NCI-H2107 treated with DMSO at 0.1 percent for 48 hours (cell line): ENCODE measurements at regions not wholly inside any gene's neighbourhood (a gene's known extent, or its start where the extent isn't known, plus 50 kb on each side); places are given as distances from the start of the nearest gene placed in this dataset.
"Not testable (repeated sequence)": the region's sequence is repeated elsewhere in the genome, so short reads cannot be mapped to it uniquely, and the experiment has no call there.

Experiments used
- DNase-seq: peaks from one replicate; lab custom pipeline; 2025; ENCODE audit not compliant: unreplicated experiment; lab: John Stamatoyannopoulos, UW

DNA sequence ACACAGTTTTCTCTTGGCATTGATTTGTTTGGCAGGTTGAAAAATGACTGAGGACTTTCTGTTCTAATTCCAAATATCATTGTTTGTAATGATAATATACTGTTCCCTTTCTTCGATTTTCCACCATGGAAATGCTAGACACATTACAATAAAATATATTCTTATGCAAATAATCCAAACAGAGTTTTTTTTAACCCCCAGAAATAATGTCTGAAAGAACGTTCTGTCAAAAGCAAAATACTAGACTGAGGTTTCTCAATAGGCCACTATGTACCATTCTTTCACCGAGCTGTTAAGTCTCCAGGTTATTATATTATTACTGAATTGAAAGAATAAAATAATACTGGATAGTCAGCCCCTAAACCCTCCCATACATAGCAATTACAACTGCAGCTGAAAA, 312.5 kb downstream of the ZIC3 start:
- DNase-seq: no peak

DNA sequence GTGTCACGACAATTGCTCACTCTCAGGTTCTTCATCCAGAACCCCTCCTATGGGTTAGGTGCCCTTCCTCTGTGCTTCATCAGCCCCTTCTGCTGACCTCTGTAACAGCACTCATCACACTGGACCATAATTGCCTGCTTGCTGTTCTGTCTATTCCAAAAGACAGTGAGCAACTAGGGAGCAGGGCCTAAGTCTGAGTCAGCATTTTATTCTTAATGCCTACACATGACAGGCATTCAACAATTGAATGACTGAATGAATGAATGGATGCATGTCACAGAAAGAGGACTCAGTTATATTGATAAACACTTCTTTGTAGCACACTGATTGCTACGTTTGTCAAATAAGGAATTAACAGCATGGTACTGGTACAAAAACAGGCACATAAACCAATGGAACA, 317.0 kb downstream of the ZIC3 start:
- no peak for DNase-seq

DNA sequence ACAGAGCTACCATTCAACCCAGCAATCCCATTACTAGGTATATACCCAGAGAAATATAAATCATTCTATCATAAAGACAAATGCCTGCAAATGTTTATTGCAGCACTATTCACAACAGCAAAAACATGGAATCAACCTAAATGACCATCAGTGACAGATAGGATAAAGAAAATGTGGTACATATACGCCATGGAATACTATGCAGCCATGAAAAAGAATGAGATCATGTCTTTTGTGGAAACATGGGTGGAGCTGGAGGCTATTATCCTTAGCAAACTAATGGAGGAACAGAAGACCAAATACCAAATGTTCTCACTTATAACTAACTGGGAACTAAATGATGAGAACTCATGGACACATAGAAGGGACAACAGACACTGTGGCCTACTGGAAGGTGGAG, 318.9 kb downstream of the ZIC3 start:
- DNase-seq: not testable (repeated sequence)

DNA sequence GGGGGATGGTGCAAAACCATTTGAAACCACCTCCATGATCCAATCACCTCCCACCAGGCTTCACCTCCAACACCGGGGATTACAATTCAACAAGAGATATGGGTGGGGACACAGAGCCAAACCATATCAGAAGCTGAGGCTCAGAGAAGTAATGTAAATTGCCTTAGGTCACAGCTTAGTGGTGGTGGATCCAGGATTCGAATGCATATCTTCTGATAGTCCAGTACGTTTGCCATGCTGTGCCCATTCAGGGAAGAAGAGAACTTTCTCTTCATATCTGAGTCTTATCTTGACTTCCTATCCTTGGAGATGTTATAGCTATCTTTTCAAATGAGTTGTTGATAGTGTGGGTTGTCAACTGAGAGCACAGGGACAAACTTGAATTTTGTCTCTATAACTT, 325.5 kb downstream of the ZIC3 start:
- DNase-seq: no peak

DNA sequence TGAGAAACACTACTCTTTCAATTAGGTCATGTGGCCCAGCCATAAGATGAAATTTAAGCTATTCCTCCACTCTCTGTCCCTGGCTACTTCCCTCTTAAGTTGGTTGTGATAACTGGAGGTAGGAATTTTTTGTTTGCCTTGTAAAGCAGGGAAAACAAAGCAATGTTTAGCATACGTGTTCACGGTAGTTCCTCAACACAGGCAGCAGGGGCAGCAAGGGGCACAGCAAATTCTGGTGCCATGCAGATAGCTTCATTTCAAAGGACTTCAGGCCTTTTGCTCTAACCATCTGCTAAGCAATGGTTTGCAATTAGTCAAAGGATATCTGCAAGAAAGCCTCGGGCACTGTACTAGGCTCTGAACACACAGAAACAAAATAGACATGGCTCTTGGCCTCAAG, 330.2 kb downstream of the ZIC3 start:
- DNase-seq: no peak

DNA sequence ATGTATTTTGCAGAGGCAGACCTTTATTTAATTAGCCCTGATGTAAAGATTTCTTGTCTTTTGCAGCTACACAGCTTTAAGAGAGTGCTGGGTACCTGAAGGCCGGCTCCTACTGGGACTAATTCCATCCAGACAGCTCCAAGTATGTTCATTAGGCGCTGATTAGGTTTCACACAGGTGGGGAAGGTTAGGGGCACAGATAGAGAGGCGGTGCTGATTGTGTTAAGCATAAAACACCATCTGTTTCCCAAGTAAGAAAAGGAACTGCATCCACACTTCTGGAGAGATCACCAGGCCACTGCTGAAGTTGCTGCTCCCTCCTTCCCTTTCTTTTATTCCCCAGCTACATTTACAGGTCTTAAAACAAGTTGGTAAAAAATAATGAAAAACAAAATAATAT, 349.5 kb downstream of the ZIC3 start:
- DNase-seq: no peak

DNA sequence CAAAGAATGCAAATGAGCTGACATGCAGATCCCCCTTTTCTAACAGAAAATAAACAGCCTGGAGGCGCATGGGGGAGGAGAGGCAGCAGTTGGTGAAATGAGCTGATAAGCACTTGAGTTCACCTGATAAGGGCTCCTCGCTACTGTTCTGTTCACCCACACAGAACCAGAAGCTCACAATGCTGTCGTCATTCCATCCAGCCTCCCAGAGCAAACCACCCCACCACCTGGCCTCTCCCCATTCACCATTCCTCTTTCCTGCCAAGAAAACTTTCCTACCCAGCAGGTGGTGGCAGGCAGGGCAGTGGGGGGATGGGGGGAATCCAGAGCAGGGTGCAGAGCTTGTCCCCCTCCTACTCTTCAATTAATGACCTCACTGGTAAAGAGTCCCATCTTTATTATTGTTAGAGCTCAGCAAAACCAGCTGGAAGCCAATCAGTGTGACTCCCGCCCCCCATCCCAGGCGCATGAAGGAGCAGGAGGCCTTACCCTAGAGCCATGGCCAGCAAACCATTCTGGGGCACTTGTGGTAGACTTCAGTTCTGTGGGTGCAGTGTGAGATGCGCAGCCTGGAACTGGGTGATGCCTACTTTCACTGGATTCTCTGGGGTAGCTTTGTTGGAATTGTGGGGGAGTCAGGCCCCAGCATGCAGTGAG, 350.3 kb downstream of the ZIC3 start:
- DNase-seq: peak; percentile 93

DNA sequence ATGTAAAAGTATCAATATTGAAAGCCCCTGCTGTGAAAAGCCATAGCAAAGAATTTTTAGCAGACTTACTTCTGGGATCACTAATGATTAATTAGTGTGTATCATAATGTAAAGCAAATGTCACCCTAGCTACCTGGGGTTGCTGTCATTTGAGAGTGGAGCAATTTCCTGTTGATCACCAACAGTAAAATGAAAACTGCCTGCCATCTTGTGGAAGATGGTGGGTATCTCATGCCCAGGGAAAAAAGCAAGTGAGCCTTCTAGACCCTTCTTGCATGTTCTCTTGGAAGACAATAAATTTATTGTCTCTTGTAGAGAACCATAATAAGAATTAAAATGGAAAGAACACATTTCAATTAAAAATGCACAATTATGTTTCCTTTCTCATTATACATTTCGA, 360.2 kb downstream of the ZIC3 start:
- DNase-seq: peak; percentile 45

DNA sequence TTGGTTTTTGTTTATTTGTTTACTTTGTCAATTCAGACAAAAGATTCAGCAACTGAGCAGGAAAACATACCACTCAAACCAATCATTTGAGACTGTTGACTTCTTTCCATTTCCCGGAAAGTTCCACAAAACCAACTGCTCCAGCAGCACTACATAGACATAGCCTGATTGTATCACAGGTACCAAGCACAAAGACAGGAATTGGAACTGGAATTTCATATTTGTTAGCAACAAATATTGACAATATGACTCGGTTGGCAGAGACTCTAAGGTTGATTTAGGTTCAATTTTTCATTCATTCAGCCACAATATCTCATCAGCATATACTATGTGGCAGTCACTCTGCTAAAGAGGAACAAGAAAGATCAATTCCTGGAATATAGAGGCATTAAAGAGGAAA, 364.0 kb downstream of the ZIC3 start:
- DNase-seq: no peak

DNA sequence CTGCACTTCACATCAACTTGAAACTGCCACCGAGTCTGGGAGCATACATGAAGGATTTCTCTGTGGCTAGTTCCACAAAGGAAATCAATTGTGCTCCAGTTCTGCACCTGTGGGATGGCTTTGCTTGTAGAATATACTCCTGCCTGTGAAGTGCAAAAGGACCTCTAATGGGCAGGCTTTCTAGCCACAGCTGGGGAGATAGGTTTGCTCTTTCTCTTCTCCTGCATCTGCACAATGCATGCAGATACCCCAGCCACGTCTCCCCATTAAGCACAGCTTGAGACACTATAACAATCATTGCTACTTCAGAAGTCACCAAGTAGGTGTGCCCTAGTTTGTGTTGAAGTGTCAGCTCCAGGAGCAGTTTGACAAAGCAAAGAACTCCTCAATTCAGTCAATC, 364.6 kb downstream of the ZIC3 start:
- peak; percentile 60 for DNase-seq

DNA sequence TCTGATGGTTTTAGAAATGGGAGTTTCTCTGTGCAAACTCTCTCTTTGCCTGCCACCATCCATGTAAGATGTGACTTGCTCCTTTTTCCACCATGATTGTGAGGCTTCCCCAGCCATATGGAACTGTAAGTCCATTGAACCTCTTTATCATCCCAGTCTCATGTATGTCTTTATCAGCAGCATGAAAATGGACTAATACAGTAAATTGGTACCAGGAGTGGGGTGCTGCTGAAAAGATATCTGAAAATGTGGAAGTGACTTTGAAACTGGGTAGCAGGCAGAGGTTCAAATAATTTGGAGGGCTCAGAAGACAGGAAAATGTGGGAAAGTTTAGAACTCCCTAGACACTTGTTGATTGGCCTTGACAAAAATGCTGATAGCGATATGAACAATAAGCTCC, 368.3 kb downstream of the ZIC3 start:
- not testable (repeated sequence) for DNase-seq

DNA sequence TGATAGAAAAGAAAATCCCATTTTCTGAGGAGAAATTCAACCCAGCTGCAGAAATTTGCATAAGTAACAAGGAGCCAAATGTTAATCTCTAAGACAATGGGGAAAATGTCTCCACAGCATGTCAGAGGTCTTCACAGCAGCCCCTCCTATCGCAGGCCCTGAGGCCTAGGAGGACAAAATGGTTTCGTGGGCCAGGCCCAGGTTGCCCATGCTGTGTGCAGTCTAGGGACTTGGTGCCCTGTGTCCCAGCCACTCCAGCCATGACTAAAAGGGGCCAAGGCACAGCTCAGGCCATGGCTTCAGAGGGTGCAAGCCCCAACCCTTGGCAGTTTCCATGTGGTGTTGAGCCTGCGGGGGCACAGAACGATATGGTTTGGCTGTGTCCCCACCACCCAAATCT, 369.0 kb downstream of the ZIC3 start:
- DNase-seq: not testable (repeated sequence)

DNA sequence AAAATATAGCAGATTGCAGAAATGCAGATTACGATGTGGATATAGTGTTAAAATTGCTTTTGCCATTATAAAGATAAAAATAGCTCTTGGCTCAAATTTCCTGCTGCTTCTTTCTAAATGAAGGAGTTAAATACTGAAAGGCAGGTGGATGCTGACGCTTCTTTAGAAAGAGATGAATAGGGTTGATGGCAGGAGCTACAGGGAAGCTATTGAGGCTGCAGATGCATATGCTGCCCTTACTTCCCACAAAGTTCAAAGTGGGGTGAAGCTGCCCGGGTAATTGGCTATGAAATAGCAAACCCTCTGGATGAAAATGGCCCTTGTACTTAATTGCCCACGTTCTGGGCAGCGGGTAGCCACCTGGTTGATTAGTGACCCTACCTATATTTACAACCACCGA, 379.5 kb downstream of the ZIC3 start:
- peak; percentile 64 for DNase-seq

DNA sequence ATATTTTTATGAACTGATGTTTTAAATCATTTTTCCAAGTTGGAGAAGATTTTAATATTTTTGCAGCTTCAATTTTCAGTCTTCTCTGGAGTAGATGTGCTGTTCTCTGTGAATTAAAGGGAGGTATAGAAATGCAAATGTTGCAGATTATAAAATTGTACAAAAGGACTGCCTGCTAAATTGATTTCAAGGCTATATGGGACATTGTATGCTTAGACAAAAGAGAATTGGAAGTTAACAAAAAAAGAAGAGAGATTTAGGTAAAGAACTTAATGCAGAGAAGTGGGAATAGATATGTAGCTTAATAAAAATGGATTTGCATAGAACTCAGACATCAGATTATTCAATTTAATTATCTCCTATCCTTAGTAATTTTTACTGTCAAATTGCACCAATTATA, 403.3 kb downstream of the ZIC3 start:
- DNase-seq: no peak

DNA sequence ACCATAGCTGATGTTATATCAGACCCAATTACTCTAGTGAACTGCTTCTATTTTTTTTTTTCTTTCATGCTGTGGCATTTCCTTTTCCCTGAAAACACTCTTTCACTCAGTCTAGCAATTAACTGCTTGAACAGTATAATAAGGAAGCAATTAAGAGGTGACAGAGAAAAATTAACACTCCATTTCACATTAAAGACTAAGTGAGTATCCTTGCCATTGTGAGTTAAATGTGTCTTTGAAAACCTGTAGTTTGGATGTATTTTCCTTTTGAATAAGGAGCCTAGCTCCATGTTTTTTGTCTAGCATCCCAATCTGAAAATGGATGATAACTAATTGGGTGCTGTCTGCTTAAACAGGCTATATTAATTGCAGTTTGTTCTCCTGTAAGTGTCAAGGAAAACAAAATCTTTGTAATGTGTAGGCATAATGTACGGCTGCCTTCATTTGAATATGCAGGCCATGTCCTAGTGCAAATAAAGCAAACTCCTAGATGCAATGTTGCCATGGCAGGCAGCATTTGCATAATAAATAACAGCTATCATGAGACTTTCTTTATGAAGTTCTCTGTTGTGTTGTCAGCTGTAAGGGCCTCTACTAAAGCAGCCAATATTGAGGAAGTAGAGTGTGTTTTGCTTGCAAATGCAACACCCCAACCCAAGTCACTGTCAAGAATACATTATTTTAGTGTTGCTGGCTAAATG, 416.7 kb downstream of the ZIC3 start:
- DNase-seq: no peak

DNA sequence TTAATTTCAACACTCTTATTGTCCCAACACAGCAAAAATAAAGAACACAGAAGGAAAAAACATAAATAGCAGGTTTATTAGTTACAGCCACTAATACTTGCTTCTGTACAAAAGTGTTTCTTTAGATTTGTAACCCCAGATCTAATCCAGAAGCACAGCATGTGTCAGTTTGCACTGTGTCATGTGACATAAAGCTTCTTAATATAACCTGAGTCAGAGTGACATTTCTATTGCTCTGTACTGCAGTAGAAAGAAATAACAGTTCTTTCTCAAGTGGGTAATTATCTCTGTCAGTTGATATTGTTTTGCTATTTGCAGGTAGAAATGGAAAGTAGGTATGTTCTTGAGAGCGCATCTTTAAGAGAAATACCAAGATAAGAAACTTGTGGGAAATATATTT, 422.5 kb downstream of the ZIC3 start:
- DNase-seq: peak; percentile 28

DNA sequence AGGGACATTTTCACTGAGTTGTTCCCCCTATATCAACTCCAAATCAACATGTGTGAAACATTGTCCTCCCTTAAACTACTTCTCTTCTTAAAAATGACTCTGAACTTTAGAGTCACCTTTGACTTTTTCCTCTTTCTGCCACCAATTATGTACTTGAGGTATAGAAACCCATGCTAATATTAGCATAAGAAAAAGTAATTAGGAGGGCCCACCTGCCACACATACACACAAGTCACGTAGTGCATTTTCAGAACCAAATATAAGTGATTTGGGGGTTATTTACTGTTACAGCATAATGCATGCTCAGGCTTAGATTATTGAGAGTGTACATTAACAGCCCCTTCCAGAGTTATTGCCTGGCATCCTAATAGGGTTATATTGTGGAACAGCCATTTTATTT, 432.7 kb downstream of the ZIC3 start:
- no peak for DNase-seq

DNA sequence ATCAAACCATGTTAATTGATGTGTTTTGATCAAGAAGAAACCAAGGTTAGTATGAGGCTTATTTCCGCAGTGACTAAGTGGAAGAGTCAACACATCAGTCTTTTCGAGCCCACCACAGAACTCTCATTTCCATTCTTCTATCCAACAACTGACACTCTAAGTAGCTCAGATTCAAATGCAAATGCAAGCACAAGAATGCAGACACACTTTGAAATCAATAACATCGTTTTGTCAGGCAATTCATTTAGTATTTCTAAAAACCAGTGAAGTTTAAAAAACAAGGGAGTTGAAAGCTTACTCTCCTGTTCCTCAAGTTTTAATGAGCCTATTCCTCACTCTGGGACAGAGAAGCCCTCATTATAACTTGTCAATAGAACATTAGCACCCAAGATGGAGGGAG, 433.1 kb downstream of the ZIC3 start:
- no peak for DNase-seq

DNA sequence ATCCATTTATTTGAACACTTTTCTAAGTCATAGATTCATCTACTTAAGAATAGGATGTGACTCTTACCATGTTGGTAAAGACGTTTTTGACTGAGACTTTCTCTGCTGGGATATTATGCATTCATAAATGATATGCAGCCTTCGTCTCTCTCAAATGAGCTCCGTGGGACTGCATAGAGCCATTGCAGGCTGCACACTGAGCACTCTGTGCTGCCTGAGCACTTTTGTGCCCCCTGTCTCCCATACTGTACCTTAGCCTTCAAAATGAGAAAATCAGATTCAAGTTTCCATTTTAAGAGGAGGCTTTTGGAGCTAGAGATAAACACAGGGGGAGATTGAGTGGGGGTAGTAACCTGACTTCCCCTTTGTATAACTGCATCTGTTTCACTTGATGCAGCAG, 433.6 kb downstream of the ZIC3 start:
- DNase-seq: no peak

DNA sequence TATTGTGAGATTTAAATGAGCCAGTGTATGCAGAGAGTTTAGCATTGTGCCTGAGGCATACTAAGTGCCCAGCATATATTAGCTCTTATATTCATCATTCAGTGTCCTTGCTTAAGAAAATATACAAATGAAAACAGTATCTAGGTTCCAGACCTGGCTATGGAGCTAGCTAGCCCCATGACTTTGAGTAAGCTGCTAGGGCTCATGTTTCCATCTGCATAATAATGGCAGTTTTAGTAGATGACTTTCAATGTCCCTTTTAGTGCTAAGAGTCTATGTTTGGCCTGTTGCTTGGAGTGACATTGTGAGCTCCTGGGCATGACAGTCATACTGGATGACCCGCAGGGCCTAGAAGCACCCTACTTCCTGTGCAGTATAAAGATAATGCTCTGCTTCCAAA, 435.3 kb downstream of the ZIC3 start:
- peak; percentile 64 for DNase-seq

DNA sequence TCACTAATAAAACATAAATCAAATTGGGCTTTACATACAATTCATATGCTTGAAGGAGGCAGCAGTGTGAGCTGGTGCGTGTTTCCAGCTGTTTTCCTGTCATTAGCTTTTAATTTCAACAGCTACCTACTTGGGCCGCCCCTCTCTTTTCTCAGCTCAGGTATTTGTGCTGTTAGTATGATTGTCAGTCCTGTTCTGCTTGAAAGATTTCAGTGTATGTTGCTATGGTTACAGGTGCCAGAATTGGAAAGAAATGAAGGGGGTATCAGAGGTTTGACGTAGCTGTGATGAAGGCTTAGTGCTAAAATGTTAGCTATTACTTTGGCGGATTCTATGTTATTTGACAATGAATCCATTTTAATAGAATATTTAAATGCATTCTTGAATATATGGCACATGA, 440.3 kb downstream of the ZIC3 start:
- no peak for DNase-seq

DNA sequence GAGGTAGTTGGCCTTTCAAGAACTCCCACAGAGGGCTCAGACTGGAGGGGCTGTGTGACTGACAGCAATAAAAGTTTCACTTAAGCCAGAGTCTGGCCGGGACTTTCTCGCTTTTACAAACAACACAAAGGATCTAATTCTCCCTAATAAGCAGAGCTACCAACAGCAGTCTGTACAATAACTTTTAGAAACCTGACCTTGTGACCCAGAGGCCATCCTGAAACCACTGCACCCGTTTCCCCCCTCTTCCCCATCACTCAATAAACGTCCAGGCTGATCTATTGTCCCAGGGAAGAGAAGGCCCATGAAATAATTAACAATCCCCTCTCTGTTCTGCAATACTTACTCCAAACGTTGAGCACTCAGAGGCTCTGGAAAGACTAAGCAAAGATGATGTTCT, 442.4 kb downstream of the ZIC3 start:
- DNase-seq: no peak

DNA sequence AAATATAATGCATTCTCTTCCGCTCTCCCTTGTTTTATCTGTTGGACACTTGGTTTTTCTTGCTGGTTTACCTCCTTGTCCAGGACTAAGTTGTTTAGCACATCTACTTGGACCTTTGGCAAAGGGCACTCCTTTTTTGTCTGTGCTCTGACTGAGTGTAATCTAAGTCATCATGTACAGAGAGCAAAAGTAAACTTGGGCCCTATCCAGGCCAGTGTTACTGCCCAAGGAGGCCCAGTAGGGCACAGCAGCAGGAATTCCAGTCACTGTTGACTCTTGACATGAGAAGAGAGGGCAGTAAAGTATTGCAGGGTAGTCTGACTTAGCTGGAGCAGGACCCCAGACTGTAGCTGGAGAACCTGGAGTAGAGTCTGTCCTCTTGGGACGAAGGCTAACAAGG, 445.5 kb downstream of the ZIC3 start:
- DNase-seq: no peak
